A549 (cell line): ENCODE measurements at regions not wholly inside any gene's neighbourhood (a gene's known extent, or its start where the extent isn't known, plus 50 kb on each side); places are given as distances from the start of the nearest gene placed in this dataset.

ENCODE experiments used
- ATAC-seq, 2 experiments: fragments of 200-7000 bp in 1 of 2; fragments of >200 bp in 1 of 2; cut with Nextera tagmentation in 1 of 2; cut with Tn5 transposase in 1 of 2; 3 replicates each; pipeline versions ENCODE4 v1.8.0 to v1.9.1; 2018 to 2020; ENCODE audit warnings: mild to moderate bottlenecking in 1 of 2, moderate library complexity in 1 of 2
- CTCF ChIA-PET: fragments of 300-600 bp; sonication (Branson Sonifier 250); formaldehyde crosslinking; extraction: SDS; loops from one replicate; lab custom pipeline; 2021; ENCODE audit warnings: antibody characterized with exemption, inconsistent platforms; lab: Yijun Ruan, JAX
- POLR2A ChIA-PET: fragments of 350-600 bp; formaldehyde crosslinking; extraction: SDS; loops from one replicate; lab custom pipeline; 2021; ENCODE audit warnings: antibody characterized with exemption, inconsistent platforms; lab: Yijun Ruan, JAX
- DNase-seq, 2 experiments: peaks; one replicate each; pipeline versions ENCODE4 v3.0.0 to v3.0.0-alpha.2; 2011 to 2016; ENCODE audit warnings: low read depth in 1 of 2, low spot score in 1 of 2
- FAIRE-seq: peaks from 2 replicates; lab custom pipeline; 2011; peaks lifted over from hg19 to GRCh38; lab: Jason Lieb, UNC
- H3K27ac ChIP-seq, 2 experiments: fragments of >200 bp; sonication (Bioruptor Twin); formaldehyde crosslinking; 3 replicates each; pipeline ENCODE4 v1.5.1; 2016 to 2017
- H3K4me1 ChIP-seq: fragments of >200 bp; sonication (Bioruptor Twin); formaldehyde crosslinking; 3 replicates; pipeline ENCODE4 v1.6.1; 2016
- H3K4me2 ChIP-seq: fragments of >200 bp; sonication (Bioruptor Twin); formaldehyde crosslinking; 3 replicates; pipeline ENCODE4 v1.6.1; 2016
- H3K4me3 ChIP-seq: fragments of >200 bp; sonication (Bioruptor Twin); formaldehyde crosslinking; 3 replicates; pipeline ENCODE4 v1.5.1; 2016
- H3K9me3 ChIP-seq: fragments of >200 bp; sonication (Bioruptor Twin); formaldehyde crosslinking; 3 replicates; pipeline ENCODE4 v1.6.1; 2016
- BHLHE40 ChIP-seq: IDR thresholded peaks from 2 replicates; pipeline ENCODE4 v1.6.1; 2012; ENCODE audit warnings: low read depth, low read length, inconsistent platforms
- CBX2 ChIP-seq: fragments of 200-600 bp; sonication (generic); IDR thresholded peaks from 2 replicates; pipeline ENCODE4 v1.6.1; 2016; ENCODE audit warnings: low read depth, mild to moderate bottlenecking, borderline replicate concordance
- CBX8 ChIP-seq: fragments of 200-600 bp; sonication (generic); IDR thresholded peaks from 2 replicates; pipeline ENCODE4 v1.6.1; 2016
- EHF ChIP-seq: fragments of 250-450 bp; sonication (Bioruptor Pico); IDR thresholded peaks from 2 replicates; pipeline ENCODE4 v1.5.0; 2020; ENCODE audit warnings: mild to moderate bottlenecking
- EHMT2 ChIP-seq: fragments of 200-600 bp; sonication (generic); IDR thresholded peaks from 2 replicates; pipeline ENCODE4 v1.6.1; 2016; ENCODE audit warnings: antibody characterized with exemption, low read depth, mild to moderate bottlenecking, moderate library complexity
- ESRRA ChIP-seq: fragments of 150-350 bp; IDR thresholded peaks from 2 replicates; pipeline ENCODE4 v1.6.1; 2014; ENCODE audit warnings: mild to moderate bottlenecking, low read length, borderline replicate concordance
- FOXS1 ChIP-seq: fragments of 250-450 bp; sonication (Bioruptor Pico); IDR thresholded peaks from 2 replicates; pipeline ENCODE4 v1.5.0; 2020; ENCODE audit warnings: mild to moderate bottlenecking, moderate library complexity
- GATA3 ChIP-seq: IDR thresholded peaks from 2 replicates; pipeline ENCODE4 v1.6.1; 2012; ENCODE audit warnings: borderline replicate concordance
- HMGXB4 ChIP-seq: fragments of 250-450 bp; sonication (Bioruptor Pico); IDR thresholded peaks from 2 replicates; pipeline ENCODE4 v1.5.0; 2021; ENCODE audit warnings: mild to moderate bottlenecking, moderate library complexity, borderline replicate concordance
- HOXA7 ChIP-seq: fragments of 250-450 bp; sonication (Bioruptor Pico); IDR thresholded peaks from 2 replicates; pipeline ENCODE4 v1.5.0; 2020; ENCODE audit warnings: mild to moderate bottlenecking, moderate library complexity
- HOXB13 ChIP-seq: fragments of 250-450 bp; sonication (Bioruptor Pico); IDR thresholded peaks from 2 replicates; pipeline ENCODE4 v1.5.0; 2020; ENCODE audit warnings: low read depth, mild to moderate bottlenecking, moderate library complexity
- JUN ChIP-seq, 2 experiments: fragments of >200 bp; sonication (Bioruptor Twin); formaldehyde crosslinking; IDR thresholded peaks; 2 replicates in 1 of 2; 3 replicates in 1 of 2; pipeline ENCODE4 v1.6.1; 2016 to 2017
- JUNB ChIP-seq: fragments of >200 bp; sonication (Bioruptor Twin); formaldehyde crosslinking; IDR thresholded peaks from 2 replicates; pipeline ENCODE4 v1.6.1; 2016
- KDM5A ChIP-seq: fragments of 200-600 bp; sonication (generic); IDR thresholded peaks from 2 replicates; pipeline ENCODE4 v1.6.1; 2016; ENCODE audit warnings: antibody characterized with exemption, mild to moderate bottlenecking
- MAFK ChIP-seq: fragments of 450-650 bp; IDR thresholded peaks from 2 replicates; pipeline ENCODE4 v1.6.1; 2014; ENCODE audit not compliant: partially characterized antibody
- NFE2L2 ChIP-seq: fragments of 150-350 bp; conservative IDR thresholded peaks from 2 replicates; pipeline ENCODE4 v1.6.1; 2014; ENCODE audit warnings: low read length
- POLR2A ChIP-seq: IDR thresholded peaks from 2 replicates; pipeline ENCODE4 v1.6.1; 2012; ENCODE audit warnings: mild to moderate bottlenecking, low read length
- RARB ChIP-seq: fragments of 250-450 bp; sonication (Bioruptor Pico); IDR thresholded peaks from 2 replicates; pipeline ENCODE4 v1.8.0; 2021; ENCODE audit warnings: mild to moderate bottlenecking, moderate library complexity
- RCOR1 ChIP-seq: fragments of 150-350 bp; IDR thresholded peaks from 2 replicates; pipeline ENCODE4 v1.6.1; 2014; ENCODE audit warnings: antibody characterized with exemption, low read length, low read depth
- REST ChIP-seq: fragments of 200-600 bp; sonication (generic); IDR thresholded peaks from 2 replicates; pipeline ENCODE4 v1.6.1; 2016; ENCODE audit warnings: antibody characterized with exemption, mild to moderate bottlenecking, moderate library complexity
- RNF2 ChIP-seq: fragments of 200-600 bp; sonication (generic); IDR thresholded peaks from 2 replicates; pipeline ENCODE4 v1.6.1; 2016; ENCODE audit warnings: low read depth, mild to moderate bottlenecking, antibody characterized with exemption, moderate library complexity, borderline replicate concordance
- SMC3 ChIP-seq: fragments of >200 bp; sonication (Bioruptor Twin); formaldehyde crosslinking; IDR thresholded peaks from 3 replicates; pipeline ENCODE4 v1.6.1; 2018; ENCODE audit warnings: inconsistent platforms
- TP53 ChIP-seq: fragments of 250-450 bp; sonication (Bioruptor Pico); IDR thresholded peaks from 2 replicates; pipeline ENCODE4 v1.5.0; 2021; ENCODE audit warnings: mild to moderate bottlenecking, moderate library complexity
- ZC3H11A ChIP-seq: fragments of 450-650 bp; IDR thresholded peaks from 2 replicates; pipeline ENCODE4 v1.6.1; 2014; ENCODE audit warnings: antibody characterized with exemption, mild to moderate bottlenecking
- WGBS: methylation state at CpG from one replicate; pipeline ENCODE4 v1.1.6; 2017; ENCODE audit errors: missing lambda C conversion rate; 5-methylcytosine and 5-hydroxymethylcytosine counted together
- TF ChIP-seq, protein P1 (sequence below): fragments of 250-450 bp; sonication (Bioruptor Pico); IDR thresholded peaks from 2 replicates; pipeline ENCODE4 v1.5.0; 2020; ENCODE audit warnings: low read depth, mild to moderate bottlenecking, moderate library complexity
- TF ChIP-seq, protein P2 (sequence below): fragments of >200 bp; sonication (Bioruptor Twin); formaldehyde crosslinking; IDR thresholded peaks from 3 replicates; pipeline ENCODE4 v1.6.1; 2016

DNA sequence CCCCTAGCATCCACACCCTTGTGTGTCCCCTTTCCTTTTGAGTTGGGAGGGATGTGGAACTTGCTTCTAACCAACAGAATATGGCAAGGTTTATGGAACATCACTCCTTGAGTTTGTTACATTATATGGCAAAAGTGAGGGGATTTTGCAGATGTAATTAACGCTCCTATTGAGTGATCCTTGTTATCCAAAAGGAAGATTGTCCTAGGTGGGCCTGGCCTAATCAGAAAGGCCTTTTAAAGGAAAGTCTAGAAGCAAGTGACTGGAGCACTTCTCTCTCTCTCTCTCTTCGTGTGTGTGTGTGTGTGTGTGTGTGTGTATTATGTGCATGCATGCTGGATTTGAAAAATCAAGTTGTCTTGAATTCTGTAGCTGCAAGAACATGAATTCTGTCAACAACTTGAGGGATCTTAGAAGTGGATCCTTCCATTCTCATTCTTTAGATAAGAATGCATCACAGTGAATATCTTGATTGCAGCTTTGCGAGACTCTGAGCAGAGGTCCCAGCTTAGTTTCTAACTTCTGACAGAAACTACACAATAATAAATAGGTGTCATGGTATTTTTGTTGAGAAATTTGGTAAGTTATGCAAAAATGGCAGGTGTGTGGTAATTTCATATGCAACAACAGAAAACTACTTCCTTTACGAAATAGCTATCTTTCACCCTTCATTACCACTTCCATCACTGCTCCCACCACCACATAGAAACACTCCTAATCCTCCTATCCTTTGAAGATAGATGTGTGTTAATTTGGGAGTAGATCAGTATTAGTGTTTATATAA lies 360.9 kb upstream of the CBLB start:
- POLR2A ChIA-PET: no interaction called here
- Histone ChIP-seq H3K4me3 (no peak overlapping the region), H3K27ac (no peak overlapping the region), H3K4me1 (no peaks in the 10 kb centered on the region), H3K4me2 (no peak overlapping the region), H3K9me3 (no peaks in the 10 kb centered on the region)
- WGBS: 56% methylated on average over 4 of the region's 4 CpGs
- TF ChIP-seq, protein P1, sequence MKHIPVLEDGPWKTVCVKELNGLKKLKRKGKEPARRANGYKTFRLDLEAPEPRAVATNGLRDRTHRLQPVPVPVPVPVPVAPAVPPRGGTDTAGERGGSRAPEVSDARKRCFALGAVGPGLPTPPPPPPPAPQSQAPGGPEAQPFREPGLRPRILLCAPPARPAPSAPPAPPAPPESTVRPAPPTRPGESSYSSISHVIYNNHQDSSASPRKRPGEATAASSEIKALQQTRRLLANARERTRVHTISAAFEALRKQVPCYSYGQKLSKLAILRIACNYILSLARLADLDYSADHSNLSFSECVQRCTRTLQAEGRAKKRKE (CRISPR knock-in tag): no peak
- TF ChIP-seq GATA3: no peak
- no peak for TF ChIP-seq KDM5A
- no peak for TF ChIP-seq HMGXB4
- TF ChIP-seq RARB (CRISPR knock-in tag): no peak
- TF ChIP-seq HOXB13 (CRISPR knock-in tag): no peak
- no peak for TF ChIP-seq ESRRA
- TF ChIP-seq SMC3: no peak
- no peak for TF ChIP-seq CBX2
- TF ChIP-seq BHLHE40: no peak
- TF ChIP-seq CBX8: no peak
- no peak for TF ChIP-seq NFE2L2
- no peak for TF ChIP-seq JUNB
- TF ChIP-seq RCOR1: no peak
- CTCF ChIA-PET: no interaction called here
- DNase-seq: no peak
- FAIRE-seq: no peak
- no peak for ATAC-seq

GRCh38 chr3:106231086-106231485 lies 362.3 kb upstream of the CBLB start:
- H3K4me3 ChIP-seq: no peak overlapping the region
- no peak overlapping the region for H3K27ac ChIP-seq
- no peaks in the 10 kb centered on the region for H3K4me1 ChIP-seq
- ChIA-PET POLR2A (interaction anchor here (0.5 kb wide), 1 partner anchor 106 kb away, joined by 3 read pairs; no protein-coding TSS in a partner anchor), CTCF (no interaction called here)
- no peak overlapping the region for H3K4me2 ChIP-seq
- H3K9me3 ChIP-seq: no peaks in the 10 kb centered on the region
- no peak for TF ChIP-seq JUN (IDR thresholded peaks at IDR 0.05)
- TF ChIP-seq, protein P2, sequence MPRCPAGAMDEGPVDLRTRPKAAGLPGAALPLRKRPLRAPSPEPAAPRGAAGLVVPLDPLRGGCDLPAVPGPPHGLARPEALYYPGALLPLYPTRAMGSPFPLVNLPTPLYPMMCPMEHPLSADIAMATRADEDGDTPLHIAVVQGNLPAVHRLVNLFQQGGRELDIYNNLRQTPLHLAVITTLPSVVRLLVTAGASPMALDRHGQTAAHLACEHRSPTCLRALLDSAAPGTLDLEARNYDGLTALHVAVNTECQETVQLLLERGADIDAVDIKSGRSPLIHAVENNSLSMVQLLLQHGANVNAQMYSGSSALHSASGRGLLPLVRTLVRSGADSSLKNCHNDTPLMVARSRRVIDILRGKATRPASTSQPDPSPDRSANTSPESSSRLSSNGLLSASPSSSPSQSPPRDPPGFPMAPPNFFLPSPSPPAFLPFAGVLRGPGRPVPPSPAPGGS: no peak
- no peak for TF ChIP-seq EHF
- no peak for TF ChIP-seq ESRRA
- TF ChIP-seq ZC3H11A: no peak
- no peak for TF ChIP-seq HOXB13 (CRISPR knock-in tag)
- ATAC-seq: no peak
- WGBS: 79% methylated on average over 1 of the region's 1 CpG
- no peak for FAIRE-seq
- DNase-seq: no peak

DNA sequence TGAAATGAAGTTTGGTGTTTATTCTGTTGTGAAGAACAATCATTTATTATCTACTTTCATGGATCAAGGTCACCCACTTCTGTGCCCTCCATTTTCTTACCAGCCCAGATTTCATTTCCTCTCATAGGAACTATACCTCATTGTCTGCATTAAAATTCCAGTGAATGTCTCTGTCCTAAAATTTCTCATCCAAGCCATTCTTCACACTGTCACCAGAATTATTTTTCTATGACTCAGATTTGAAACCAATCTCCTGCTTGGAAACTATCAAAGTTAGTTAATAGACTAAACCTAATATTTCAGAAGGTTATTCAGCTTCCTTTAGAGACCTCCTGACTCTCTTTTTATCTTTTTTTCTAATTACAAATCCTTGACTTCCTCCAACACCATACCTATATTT lies 364.1 kb upstream of the CBLB start:
- Histone ChIP-seq H3K4me3 (no peak overlapping the region), H3K4me1 (no peaks in the 10 kb centered on the region), H3K9me3 (no peaks in the 10 kb centered on the region), H3K27ac (no peak overlapping the region), H3K4me2 (no peak overlapping the region)
- POLR2A ChIA-PET: no interaction called here
- TF ChIP-seq TP53 (no peak), MAFK (no peak), HOXB13 (CRISPR knock-in tag) (no peak), POLR2A (no peak), JUNB (no peak), CBX2 (no peak), HOXA7 (CRISPR knock-in tag) (no peak), EHMT2 (no peak), REST (no peak), FOXS1 (no peak), RNF2 (no peak), BHLHE40 (no peak)
- no peak for DNase-seq
- ATAC-seq: no peak
- no peak for FAIRE-seq
- CTCF ChIA-PET: no interaction called here
